SK-N-SH (cell line): ENCODE measurements at regions not wholly inside any gene's neighbourhood (a gene's known extent, or its start where the extent isn't known, plus 50 kb on each side); places are given as distances from the start of the nearest gene placed in this dataset.

Experiments used
- CTCF ChIA-PET: fragments of 300-600, 350-600 bp; formaldehyde crosslinking; extraction: SDS; loops from one replicate; lab custom pipeline; 2021; lab: Yijun Ruan, JAX
- POLR2A ChIA-PET: fragments of 350-600 bp; sonication (Branson Sonifier 250); formaldehyde crosslinking; extraction: SDS; loops from one replicate; lab custom pipeline; 2020; ENCODE audit warnings: antibody characterized with exemption, inconsistent platforms; lab: Yijun Ruan, JAX
- DNase-seq: peaks from one replicate; pipeline ENCODE4 v3.0.0; 2012
- H2AFZ ChIP-seq: fragments of 200-600 bp; sonication (generic); 2 replicates; pipeline ENCODE4 v1.8.1; 2016; ENCODE audit warnings: antibody characterized with exemption, mild to moderate bottlenecking, low read depth
- H3F3A ChIP-seq: fragments of 200-600 bp; sonication (generic); replicated peaks from 2 replicates; pipeline ENCODE3; 2016; ENCODE audit warnings: antibody characterized with exemption, mild to moderate bottlenecking; ENCODE audit not compliant: insufficient read depth
- H3K27ac ChIP-seq, 2 experiments: fragments of 200-500 bp in 1 of 2; fragments of 200-600 bp in 1 of 2; sonication (Bioruptor generic) in 1 of 2; sonication (generic), shearing (Covaris generic) in 1 of 2; 2 replicates each; pipeline versions ENCODE4 v1.5.1 to v1.6.1; 2014 to 2016; ENCODE audit warnings: low read depth in 2 of 2, inconsistent platforms in 1 of 2, low read length in 1 of 2, mild to moderate bottlenecking in 1 of 2, mixed read lengths in 1 of 2
- H3K27me3 ChIP-seq: fragments of 200-600 bp; sonication (generic), shearing (Covaris generic); 2 replicates; pipeline ENCODE4 v1.6.1; 2016; ENCODE audit warnings: mixed run types; ENCODE audit not compliant: insufficient read depth
- H3K36me3 ChIP-seq, 2 experiments: fragments of 200-500 bp in 1 of 2; fragments of 200-600 bp in 1 of 2; sonication (Bioruptor generic) in 1 of 2; sonication (generic) in 1 of 2; replicated peaks in 1 of 2; 2 replicates each; pipeline versions ENCODE3 to v1.5.1; 2014 to 2016; ENCODE audit warnings: low read length in 1 of 2, mild to moderate bottlenecking in 1 of 2; ENCODE audit not compliant: insufficient read depth in 2 of 2, control insufficient read depth in 1 of 2
- H3K4me1 ChIP-seq, 2 experiments: fragments of 200-500 bp in 1 of 2; fragments of 200-600 bp in 1 of 2; sonication (Bioruptor generic) in 1 of 2; sonication (generic), shearing (Covaris generic) in 1 of 2; 2 replicates each; pipeline versions ENCODE4 v1.5.1 to v1.6.1; 2014 to 2016; ENCODE audit warnings: low read depth in 1 of 2, low read length in 1 of 2, mixed run types in 1 of 2; ENCODE audit not compliant: insufficient read depth in 2 of 2, control insufficient read depth in 1 of 2
- H3K4me2 ChIP-seq: fragments of 200-600 bp; sonication (generic), shearing (Covaris generic); 2 replicates; pipeline ENCODE4 v1.6.1; 2017; ENCODE audit warnings: mixed run types
- H3K4me3 ChIP-seq, 2 experiments: fragments of 200-500 bp in 1 of 2; fragments of 200-600 bp in 1 of 2; sonication (Bioruptor generic) in 1 of 2; sonication (generic), shearing (Covaris generic) in 1 of 2; 2 replicates each; pipeline versions ENCODE4 v1.5.1 to v1.8.1; 2014 to 2016; ENCODE audit warnings: low read depth in 2 of 2, inconsistent platforms in 1 of 2, low read length in 1 of 2, mild to moderate bottlenecking in 1 of 2, mixed read lengths in 1 of 2, moderate library complexity in 1 of 2
- H3K79me2 ChIP-seq: fragments of 200-600 bp; sonication (generic); 2 replicates; pipeline ENCODE4 v1.8.1; 2017; ENCODE audit warnings: mild to moderate bottlenecking; ENCODE audit not compliant: insufficient read depth
- H3K9ac ChIP-seq: fragments of 200-600 bp; sonication (generic); 2 replicates; pipeline ENCODE4 v1.6.1; 2017; ENCODE audit warnings: mixed run types
- H3K9me2 ChIP-seq: fragments of 200-600 bp; sonication (generic); 2 replicates; pipeline ENCODE4 v1.6.1; 2017; ENCODE audit warnings: mixed run types
- H3K9me3 ChIP-seq: fragments of 200-600 bp; sonication (generic); 2 replicates; pipeline ENCODE4 v1.6.1; 2017; ENCODE audit warnings: mixed run types, mild to moderate bottlenecking, moderate library complexity
- H4K20me1 ChIP-seq: fragments of 200-600 bp; sonication (generic); 2 replicates; pipeline ENCODE4 v1.6.1; 2017; ENCODE audit warnings: mild to moderate bottlenecking, mixed run types; ENCODE audit not compliant: insufficient read depth
- CHD2 ChIP-seq: fragments of 150-350 bp; IDR thresholded peaks from 2 replicates; pipeline ENCODE4 v1.6.1; 2018; ENCODE audit warnings: low read length; ENCODE audit not compliant: partially characterized antibody
- ELF1 ChIP-seq: IDR thresholded peaks from 2 replicates; pipeline ENCODE4 v1.4.0; 2012
- EP300 ChIP-seq, 2 experiments: IDR thresholded peaks; 2 replicates each; pipeline versions ENCODE4 v1.4.0 to v1.6.1; 2012; ENCODE audit warnings: borderline replicate concordance in 1 of 2, low read depth in 1 of 2, low read length in 1 of 2
- EZH2phosphoT487 ChIP-seq: fragments of 200-600 bp; sonication (generic); IDR thresholded peaks from 2 replicates; pipeline ENCODE4 v1.6.1; 2017; ENCODE audit warnings: low read depth, mixed run types, mild to moderate bottlenecking, antibody characterized with exemption, moderate library complexity, borderline replicate concordance
- FOSL2 ChIP-seq: IDR thresholded peaks from 2 replicates; pipeline ENCODE4 v1.4.0; 2012; ENCODE audit warnings: low read depth, mild to moderate bottlenecking, moderate library complexity, borderline replicate concordance
- FOXM1 ChIP-seq: IDR thresholded peaks from 2 replicates; pipeline ENCODE4 v1.4.0; 2012; ENCODE audit warnings: low read depth, mild to moderate bottlenecking
- MEF2A ChIP-seq: IDR thresholded peaks from 2 replicates; pipeline ENCODE4 v1.4.0; 2012; ENCODE audit warnings: low read depth, borderline replicate concordance
- MXI1 ChIP-seq: IDR thresholded peaks from 2 replicates; pipeline ENCODE4 v1.6.1; 2012; ENCODE audit warnings: mild to moderate bottlenecking, low read depth, low read length, improper control_type of control experiment
- NFIC ChIP-seq: IDR thresholded peaks from 2 replicates; pipeline ENCODE4 v1.4.0; 2012; ENCODE audit warnings: borderline replicate concordance
- RCOR1 ChIP-seq: fragments of 150-350 bp; IDR thresholded peaks from 2 replicates; pipeline ENCODE4 v1.6.1; 2017; ENCODE audit warnings: antibody characterized with exemption, low read length
- RFX5 ChIP-seq: IDR thresholded peaks from 2 replicates; pipeline ENCODE4 v1.6.1; 2012; ENCODE audit warnings: mild to moderate bottlenecking, improper control_type of control experiment, low read length
- SMC3 ChIP-seq: IDR thresholded peaks from 2 replicates; pipeline ENCODE4 v1.6.1; 2012; ENCODE audit warnings: low read depth, low read length, improper control_type of control experiment
- TAF1 ChIP-seq: IDR thresholded peaks from 2 replicates; pipeline ENCODE4 v1.6.1; 2012; ENCODE audit warnings: low read depth, mild to moderate bottlenecking, low read length, moderate library complexity, borderline replicate concordance
- TCF12 ChIP-seq: IDR thresholded peaks from 2 replicates; pipeline ENCODE4 v1.4.0; 2012
- TEAD4 ChIP-seq: IDR thresholded peaks from 2 replicates; pipeline ENCODE4 v1.4.0; 2012; ENCODE audit warnings: mild to moderate bottlenecking, borderline replicate concordance; ENCODE audit not compliant: insufficient read depth
- WGBS: methylation state at CpG from one replicate; pipeline ENCODE4 v1.1.6; 2017; ENCODE audit warnings: low lambda C conversion rate; 5-methylcytosine and 5-hydroxymethylcytosine counted together
- TF ChIP-seq, protein P1 (sequence below): IDR thresholded peaks from 2 replicates; pipeline ENCODE4 v1.6.1; 2012; ENCODE audit warnings: mild to moderate bottlenecking, low read depth, low read length, moderate library complexity
- TF ChIP-seq, protein P2 (sequence below): IDR thresholded peaks from 2 replicates; pipeline ENCODE4 v1.4.0; 2012; ENCODE audit warnings: low read depth, borderline replicate concordance
- TF ChIP-seq, protein P3 (sequence below): IDR thresholded peaks from 2 replicates; pipeline ENCODE4 v1.4.0; 2012; ENCODE audit warnings: low read depth, borderline replicate concordance
- TF ChIP-seq, protein P4 (sequence below): IDR thresholded peaks from 2 replicates; pipeline ENCODE4 v1.4.0; 2012; ENCODE audit warnings: low read depth
- TF ChIP-seq, protein P5 (sequence below): IDR thresholded peaks from 2 replicates; pipeline ENCODE4; 2012

DNA sequence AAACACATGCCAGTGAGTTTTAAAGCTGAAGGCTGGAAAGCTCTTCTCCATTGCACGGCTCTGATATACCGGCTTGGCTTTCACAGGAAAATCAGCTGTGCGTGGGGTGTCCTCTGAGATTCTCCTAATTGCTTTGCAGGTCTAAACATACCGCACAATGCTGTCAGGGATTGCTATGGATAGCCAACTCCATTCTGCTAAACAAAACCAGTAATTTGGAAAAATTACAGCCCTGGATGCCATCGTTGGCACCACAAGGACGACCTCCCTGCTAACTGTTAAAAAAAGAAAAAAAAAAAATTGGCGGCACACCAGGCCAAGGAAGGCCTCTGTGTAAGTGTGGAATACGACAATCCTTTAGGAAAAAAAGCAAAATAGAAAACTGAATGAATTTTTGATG is 118.6 kb upstream of the ADARB2 start:
- TF ChIP-seq TAF1 (no peak), TCF12 (no peak), MEF2A (no peak), RFX5 (no peak), SMC3 (no peak), FOSL2 (no peak), CHD2 (no peak), FOXM1 (no peak), NFIC (no peak), MXI1 (no peak), EZH2phosphoT487 (no peak), ELF1 (no peak), EP300 (IDR thresholded peaks at IDR 0.05; ENCODE audit: borderline replicate concordance in 1 of 2, low read depth in 1 of 2, low read length in 1 of 2) (no peak), TEAD4 (no peak), RCOR1 (no peak)
- TF ChIP-seq, protein P1, sequence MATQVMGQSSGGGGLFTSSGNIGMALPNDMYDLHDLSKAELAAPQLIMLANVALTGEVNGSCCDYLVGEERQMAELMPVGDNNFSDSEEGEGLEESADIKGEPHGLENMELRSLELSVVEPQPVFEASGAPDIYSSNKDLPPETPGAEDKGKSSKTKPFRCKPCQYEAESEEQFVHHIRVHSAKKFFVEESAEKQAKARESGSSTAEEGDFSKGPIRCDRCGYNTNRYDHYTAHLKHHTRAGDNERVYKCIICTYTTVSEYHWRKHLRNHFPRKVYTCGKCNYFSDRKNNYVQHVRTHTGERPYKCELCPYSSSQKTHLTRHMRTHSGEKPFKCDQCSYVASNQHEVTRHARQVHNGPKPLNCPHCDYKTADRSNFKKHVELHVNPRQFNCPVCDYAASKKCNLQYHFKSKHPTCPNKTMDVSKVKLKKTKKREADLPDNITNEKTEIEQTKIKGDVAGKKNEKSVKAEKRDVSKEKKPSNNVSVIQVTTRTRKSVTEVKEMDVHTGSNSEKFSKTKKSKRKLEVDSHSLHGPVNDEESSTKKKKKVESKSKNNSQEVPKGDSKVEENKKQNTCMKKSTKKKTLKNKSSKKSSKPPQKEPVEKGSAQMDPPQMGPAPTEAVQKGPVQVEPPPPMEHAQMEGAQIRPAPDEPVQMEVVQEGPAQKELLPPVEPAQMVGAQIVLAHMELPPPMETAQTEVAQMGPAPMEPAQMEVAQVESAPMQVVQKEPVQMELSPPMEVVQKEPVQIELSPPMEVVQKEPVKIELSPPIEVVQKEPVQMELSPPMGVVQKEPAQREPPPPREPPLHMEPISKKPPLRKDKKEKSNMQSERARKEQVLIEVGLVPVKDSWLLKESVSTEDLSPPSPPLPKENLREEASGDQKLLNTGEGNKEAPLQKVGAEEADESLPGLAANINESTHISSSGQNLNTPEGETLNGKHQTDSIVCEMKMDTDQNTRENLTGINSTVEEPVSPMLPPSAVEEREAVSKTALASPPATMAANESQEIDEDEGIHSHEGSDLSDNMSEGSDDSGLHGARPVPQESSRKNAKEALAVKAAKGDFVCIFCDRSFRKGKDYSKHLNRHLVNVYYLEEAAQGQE, result no peak
- TF ChIP-seq, protein P2, sequence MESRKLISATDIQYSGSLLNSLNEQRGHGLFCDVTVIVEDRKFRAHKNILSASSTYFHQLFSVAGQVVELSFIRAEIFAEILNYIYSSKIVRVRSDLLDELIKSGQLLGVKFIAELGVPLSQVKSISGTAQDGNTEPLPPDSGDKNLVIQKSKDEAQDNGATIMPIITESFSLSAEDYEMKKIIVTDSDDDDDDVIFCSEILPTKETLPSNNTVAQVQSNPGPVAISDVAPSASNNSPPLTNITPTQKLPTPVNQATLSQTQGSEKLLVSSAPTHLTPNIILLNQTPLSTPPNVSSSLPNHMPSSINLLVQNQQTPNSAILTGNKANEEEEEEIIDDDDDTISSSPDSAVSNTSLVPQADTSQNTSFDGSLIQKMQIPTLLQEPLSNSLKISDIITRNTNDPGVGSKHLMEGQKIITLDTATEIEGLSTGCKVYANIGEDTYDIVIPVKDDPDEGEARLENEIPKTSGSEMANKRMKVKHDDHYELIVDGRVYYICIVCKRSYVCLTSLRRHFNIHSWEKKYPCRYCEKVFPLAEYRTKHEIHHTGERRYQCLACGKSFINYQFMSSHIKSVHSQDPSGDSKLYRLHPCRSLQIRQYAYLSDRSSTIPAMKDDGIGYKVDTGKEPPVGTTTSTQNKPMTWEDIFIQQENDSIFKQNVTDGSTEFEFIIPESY, result no peak
- TF ChIP-seq, protein P3, sequence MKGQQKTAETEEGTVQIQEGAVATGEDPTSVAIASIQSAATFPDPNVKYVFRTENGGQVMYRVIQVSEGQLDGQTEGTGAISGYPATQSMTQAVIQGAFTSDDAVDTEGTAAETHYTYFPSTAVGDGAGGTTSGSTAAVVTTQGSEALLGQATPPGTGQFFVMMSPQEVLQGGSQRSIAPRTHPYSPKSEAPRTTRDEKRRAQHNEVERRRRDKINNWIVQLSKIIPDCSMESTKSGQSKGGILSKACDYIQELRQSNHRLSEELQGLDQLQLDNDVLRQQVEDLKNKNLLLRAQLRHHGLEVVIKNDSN, result no peak
- TF ChIP-seq, protein P4, sequence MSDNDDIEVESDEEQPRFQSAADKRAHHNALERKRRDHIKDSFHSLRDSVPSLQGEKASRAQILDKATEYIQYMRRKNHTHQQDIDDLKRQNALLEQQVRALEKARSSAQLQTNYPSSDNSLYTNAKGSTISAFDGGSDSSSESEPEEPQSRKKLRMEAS, result no peak
- TF ChIP-seq, protein P5, sequence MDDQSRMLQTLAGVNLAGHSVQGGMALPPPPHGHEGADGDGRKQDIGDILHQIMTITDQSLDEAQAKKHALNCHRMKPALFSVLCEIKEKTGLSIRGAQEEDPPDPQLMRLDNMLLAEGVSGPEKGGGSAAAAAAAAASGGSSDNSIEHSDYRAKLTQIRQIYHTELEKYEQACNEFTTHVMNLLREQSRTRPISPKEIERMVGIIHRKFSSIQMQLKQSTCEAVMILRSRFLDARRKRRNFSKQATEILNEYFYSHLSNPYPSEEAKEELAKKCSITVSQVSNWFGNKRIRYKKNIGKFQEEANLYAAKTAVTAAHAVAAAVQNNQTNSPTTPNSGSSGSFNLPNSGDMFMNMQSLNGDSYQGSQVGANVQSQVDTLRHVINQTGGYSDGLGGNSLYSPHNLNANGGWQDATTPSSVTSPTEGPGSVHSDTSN, result no peak
- TF ChIP-seq, all 33 proteins: peak for 0
- Histone ChIP-seq H3K9ac (no peak overlapping the region), H3F3A (no peaks in the 10 kb centered on the region), H3K9me3 (no peaks in the 10 kb centered on the region), H3K36me3 (no peaks in the 10 kb centered on the region), H3K4me3 (no peak overlapping the region), H3K27me3 (no peaks in the 10 kb centered on the region), H3K27ac (no peak overlapping the region), H3K4me2 (no peak overlapping the region), H4K20me1 (no peaks in the 10 kb centered on the region), H3K79me2 (no peaks in the 10 kb centered on the region), H3K9me2 (no peaks in the 10 kb centered on the region), H2AFZ (no peak overlapping the region), H3K4me1 (peaks cover 0 to 6% of the 10 kb centered on the region in 2 experiments; a peak in 1 of 4 replicates)
- CTCF ChIA-PET, result no interaction called here
- no peak for DNase-seq
- WGBS, result 17% methylated on average over 8 of the region's 8 CpGs
- POLR2A ChIA-PET, result no interaction called here
